ENCODE measurements at regions not wholly inside any gene's neighbourhood (a gene's known extent, or its start where the extent isn't known, plus 50 kb on each side); places are given as distances from the start of the nearest gene placed in this dataset.
"Not testable (repeated sequence)": the region's sequence is repeated elsewhere in the genome, so short reads cannot be mapped to it uniquely, and the experiment has no call there.

- not testable (repeated sequence) for TF ChIP-seq POLR2A, CTCF (IDR thresholded peaks at IDR 0.05)
Observed at GRCh38 chr2:113374857-113375256, 62.6 kb upstream of the ZNG1B start.

Data from esophagus squamous epithelium (tissue), 4 donors.